NCI-H1694 (cell line): ENCODE measurements at regions not wholly inside any gene's neighbourhood (a gene's known extent, or its start where the extent isn't known, plus 50 kb on each side); places are given as distances from the start of the nearest gene placed in this dataset.

Experiments used
- DNase-seq: peaks from one replicate; lab custom pipeline; 2025; lab: John Stamatoyannopoulos, UW

DNA sequence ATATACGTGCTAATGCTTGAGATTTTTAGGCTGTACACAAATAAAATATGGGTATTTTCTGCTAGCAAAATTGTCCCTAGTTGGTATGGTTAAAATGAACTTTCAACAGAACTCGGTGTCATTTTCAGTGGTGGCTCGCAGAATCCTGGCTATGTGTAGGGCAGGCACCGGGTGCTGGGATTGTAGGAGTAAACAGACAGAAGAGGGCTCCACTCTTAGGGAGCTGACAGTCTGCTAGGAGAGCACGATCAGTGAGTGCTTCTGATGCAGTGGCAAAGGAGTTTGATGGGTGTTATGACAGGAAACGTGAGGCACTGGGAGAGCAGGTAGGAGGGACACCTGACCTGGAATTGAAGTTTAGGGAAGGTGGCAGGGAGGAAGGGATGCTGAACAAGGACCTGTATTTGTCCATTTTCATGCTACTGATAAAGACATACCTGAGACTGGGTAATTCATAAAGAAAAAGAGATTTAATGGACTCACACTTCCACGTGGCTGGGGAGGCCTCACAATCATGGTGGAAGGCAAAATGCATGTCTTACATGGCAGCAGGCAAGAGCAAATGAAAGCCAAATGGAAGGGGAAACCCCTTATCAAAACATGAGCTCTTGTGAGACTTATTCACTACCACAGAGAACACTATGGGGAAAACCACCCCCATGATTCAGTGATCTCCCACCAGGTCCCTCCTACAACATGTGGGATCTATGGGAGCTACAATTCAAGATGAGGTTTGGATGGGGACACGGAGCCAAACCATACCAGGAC lies 105.4 kb upstream of the LCLAT1 start:
- no peak for DNase-seq

GRCh38 chr2:30346471-30347169 lies 100.4 kb upstream of the LCLAT1 start:
- DNase-seq, result no peak

GRCh38 chr2:30348825-30349224 lies 98.2 kb upstream of the LCLAT1 start:
- no peak for DNase-seq

DNA sequence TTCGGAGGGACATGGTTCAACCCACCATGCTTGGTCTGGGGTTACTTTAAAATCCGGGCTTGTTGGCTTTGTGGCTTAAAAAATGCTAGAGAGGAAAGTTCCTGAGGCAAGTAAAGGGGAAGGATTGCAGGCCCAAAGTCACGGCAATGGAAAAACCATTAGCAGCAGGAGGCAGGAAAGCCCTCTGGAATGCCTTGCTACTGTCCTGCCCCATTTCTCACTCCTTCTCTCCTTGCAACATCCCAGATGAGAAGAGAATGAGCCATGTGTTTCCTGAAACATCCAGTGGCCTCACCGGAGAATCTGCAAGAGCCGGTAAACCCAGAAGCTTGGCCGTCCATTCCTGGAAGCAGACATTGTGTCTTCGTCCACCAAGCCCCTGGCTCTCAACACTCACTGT lies 97.4 kb upstream of the LCLAT1 start:
- DNase-seq, result no peak

DNA sequence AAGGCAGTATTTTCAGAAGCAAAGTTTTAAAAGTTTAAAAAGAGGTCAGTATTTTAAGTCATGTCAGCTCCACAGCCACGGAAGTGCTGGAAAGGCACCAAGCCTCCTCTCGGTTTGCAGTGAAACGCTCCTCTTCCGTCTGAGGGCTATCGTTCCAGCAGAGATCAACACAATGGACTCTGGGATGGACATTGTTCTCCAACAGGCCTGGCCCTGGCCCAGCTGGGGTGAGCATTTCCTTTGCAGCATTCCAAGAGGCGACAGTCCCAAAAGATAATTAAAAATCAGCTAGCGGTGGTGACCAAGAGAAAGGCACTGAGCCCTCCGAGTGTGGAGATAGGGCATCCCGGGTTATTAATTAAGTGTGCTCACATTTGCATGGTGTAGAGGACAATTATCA lies 95.9 kb upstream of the LCLAT1 start:
- DNase-seq, result no peak

GRCh38 chr2:30351949-30352348 lies 95.1 kb upstream of the LCLAT1 start:
- DNase-seq, result no peak

DNA sequence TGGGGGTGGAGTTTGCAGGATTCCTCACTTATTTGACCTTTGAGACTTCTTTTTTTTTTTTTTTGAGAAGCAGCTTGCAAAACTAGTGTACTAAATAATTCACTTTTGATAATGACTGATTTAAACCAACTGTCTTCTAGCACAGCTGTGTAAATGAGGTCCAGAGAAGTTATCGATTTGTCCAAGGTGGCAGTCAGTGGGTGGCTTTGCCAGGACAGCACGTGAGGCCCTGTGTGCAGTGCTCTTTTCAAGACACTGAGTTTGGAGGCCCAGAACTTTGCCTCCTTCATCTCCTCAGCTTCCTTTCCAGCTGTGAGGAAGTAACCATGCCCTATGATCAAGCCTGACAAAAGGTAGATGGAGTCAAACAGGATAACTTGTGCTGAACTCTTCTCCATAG lies 92.9 kb upstream of the LCLAT1 start:
- no peak for DNase-seq

- no peak for DNase-seq
These were observed 92.4 kb upstream of the LCLAT1 start for GRCh38 chr2:30354621-30355020.

- DNase-seq, result no peak
These were observed 91.7 kb upstream of the LCLAT1 start for GRCh38 chr2:30355306-30355705.

- no peak for DNase-seq
These were observed 91.0 kb upstream of the LCLAT1 start for GRCh38 chr2:30356071-30356470.

GRCh38 chr2:30356776-30357175 lies 90.3 kb upstream of the LCLAT1 start:
- DNase-seq, result no peak

- no peak for DNase-seq
These were observed 88.7 kb upstream of the LCLAT1 start for GRCh38 chr2:30358351-30358750.

- DNase-seq, result peak; percentile 96
These were observed 88.2 kb upstream of the LCLAT1 start for GRCh38 chr2:30358842-30359241.

- no peak for DNase-seq
These were observed 87.3 kb upstream of the LCLAT1 start for GRCh38 chr2:30359644-30360167.

- no peak for DNase-seq
These were observed 85.2 kb upstream of the LCLAT1 start for GRCh38 chr2:30361751-30362394.

DNA sequence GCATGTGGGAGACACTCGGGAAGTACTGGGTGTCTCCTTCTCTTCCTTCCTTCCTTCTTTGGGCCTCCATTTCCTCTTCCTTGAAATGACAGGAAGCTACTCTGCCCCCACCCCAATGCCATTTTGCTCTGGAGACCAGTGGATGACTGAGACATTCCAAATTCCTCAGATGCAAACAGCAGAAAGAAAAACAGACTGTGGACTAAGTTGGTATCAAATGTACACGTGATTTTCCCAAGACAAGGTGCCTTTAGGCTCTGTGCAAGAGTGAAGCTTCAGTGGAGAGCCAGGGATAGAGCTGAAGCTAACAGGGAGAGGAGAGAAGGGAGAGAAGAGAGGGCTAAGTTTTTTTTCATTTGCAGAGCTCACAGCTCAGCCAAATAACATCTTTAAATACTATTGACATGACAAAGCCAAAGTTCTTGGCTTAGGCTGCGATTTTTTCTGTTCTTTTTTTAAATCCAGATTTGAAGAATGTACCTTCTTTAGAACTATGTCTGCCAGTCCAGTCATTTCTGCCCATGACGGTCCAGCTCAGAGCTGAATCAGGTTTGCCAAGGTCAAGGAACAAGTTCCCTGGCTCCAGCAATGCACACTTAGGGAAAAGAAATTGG lies 84.5 kb upstream of the LCLAT1 start:
- no peak for DNase-seq

DNA sequence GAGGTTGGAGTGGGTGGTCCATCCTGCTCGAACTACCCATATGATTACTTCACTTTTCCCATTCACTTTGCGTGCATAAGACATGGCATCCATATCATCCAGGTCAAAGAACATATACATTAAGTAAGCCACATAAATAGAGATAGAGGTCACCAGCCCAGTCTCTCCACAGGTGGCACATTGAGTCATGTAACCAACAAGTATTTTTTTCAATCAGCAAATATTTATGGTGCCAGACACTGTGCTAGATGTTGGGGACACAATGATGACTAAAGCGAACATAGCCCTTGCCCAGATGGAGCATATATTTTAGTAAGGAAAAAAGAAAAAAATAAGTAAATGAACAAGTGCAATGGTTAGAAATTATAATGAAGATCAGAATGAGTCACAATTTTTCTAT lies 83.6 kb upstream of the LCLAT1 start:
- DNase-seq, result no peak

GRCh38 chr2:30365201-30365600 lies 81.8 kb upstream of the LCLAT1 start:
- no peak for DNase-seq

GRCh38 chr2:30366199-30366691 lies 80.8 kb upstream of the LCLAT1 start:
- DNase-seq, result no peak

GRCh38 chr2:30367232-30368070 lies 79.6 kb upstream of the LCLAT1 start:
- no peak for DNase-seq

DNA sequence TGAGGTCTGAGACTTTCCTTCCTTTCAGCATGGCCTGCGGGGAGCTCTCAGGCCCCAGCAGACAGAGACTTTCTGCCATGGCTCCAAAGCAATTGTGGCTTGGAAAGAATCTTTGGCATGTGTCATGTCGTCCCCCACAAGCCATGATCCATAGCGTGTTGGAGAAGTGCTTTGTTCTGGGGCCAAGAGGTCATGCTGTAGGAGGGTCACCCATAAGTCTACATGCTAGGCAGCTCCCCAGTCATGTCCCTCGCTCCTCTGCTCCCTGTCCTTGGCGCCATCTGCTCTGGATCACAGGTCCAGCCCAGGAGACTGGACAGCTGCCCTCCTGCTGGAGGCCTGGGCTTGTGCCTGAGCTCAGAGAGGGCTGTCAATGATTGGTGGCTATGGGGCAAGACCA lies 78.8 kb upstream of the LCLAT1 start:
- DNase-seq, result no peak
